HepG2 (cell line): ENCODE measurements at regions not wholly inside any gene's neighbourhood (a gene's known extent, or its start where the extent isn't known, plus 50 kb on each side); places are given as distances from the start of the nearest gene placed in this dataset.

Experiments used
- CHD2 ChIP-seq: IDR thresholded peaks from 2 replicates; pipeline ENCODE4 v1.6.1; 2011; ENCODE audit warnings: low read depth, low read length, improper control_type of control experiment
- JUN ChIP-seq: sonication (generic); formaldehyde crosslinking; IDR thresholded peaks from 2 replicates; pipeline ENCODE4 v1.4.0; 2020; ENCODE audit warnings: mild to moderate bottlenecking, missing genetic modification reagents
- MAFK ChIP-seq, 2 experiments: IDR thresholded peaks in 1 of 2; conservative IDR thresholded peaks in 1 of 2; 2 replicates each; pipeline ENCODE4 v1.6.1; 2011; ENCODE audit warnings: improper control_type of control experiment in 2 of 2, low read length in 2 of 2
- MTA1 ChIP-seq: sonication (generic); formaldehyde crosslinking; IDR thresholded peaks from 2 replicates; pipeline ENCODE4 v1.4.0; 2020; ENCODE audit warnings: missing genetic modification reagents, mild to moderate bottlenecking, borderline replicate concordance
- REXO4 ChIP-seq: sonication (generic); formaldehyde crosslinking; IDR thresholded peaks from 2 replicates; pipeline ENCODE4 v1.8.0; 2022; ENCODE audit warnings: missing genetic modification reagents, mild to moderate bottlenecking, borderline replicate concordance
- ZKSCAN8 ChIP-seq: IDR thresholded peaks from 2 replicates; pipeline ENCODE4 v1.6.1; 2016; ENCODE audit warnings: borderline replicate concordance, missing genetic modification reagents, missing compliant biosample characterization
- TF ChIP-seq, protein P1 (sequence below): sonication (generic); formaldehyde crosslinking; IDR thresholded peaks from 2 replicates; pipeline ENCODE4 v1.5.1; 2020; ENCODE audit warnings: missing genetic modification reagents, mild to moderate bottlenecking, borderline replicate concordance
- TF ChIP-seq, protein P2 (sequence below): sonication (generic); formaldehyde crosslinking; IDR thresholded peaks from 2 replicates; pipeline ENCODE4 v1.5.0; 2020; ENCODE audit warnings: mild to moderate bottlenecking, missing genetic modification reagents, moderate library complexity

DNA sequence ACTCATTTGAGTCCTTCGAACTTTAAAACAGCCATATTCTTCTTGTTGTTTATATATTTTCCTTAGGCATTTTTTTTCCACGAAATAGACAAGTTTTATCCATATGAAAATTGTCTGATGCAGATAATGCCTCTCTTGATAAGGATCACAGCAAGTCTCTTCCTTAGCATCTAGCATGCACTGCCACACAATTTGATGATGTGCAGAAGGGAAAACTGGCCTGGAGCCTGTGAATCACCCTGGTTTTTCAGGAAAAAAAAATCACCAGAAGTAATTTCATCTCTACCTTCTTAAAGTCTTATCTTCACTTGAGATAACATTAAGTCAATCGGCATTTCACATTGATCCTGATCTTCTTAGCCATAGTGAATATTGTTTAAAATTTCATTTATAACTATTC, 199.8 kb downstream of the TENT5A start:
- TF ChIP-seq MAFK (conservative IDR thresholded peaks at IDR 0.05 in 1 of 2, IDR thresholded peaks at IDR 0.05 in 1 of 2; ENCODE audit: low read length in 2 of 2) (no peak), CHD2 (no peak), MTA1 (CRISPR knock-in tag) (no peak), JUN (CRISPR knock-in tag) (no peak), REXO4 (CRISPR knock-in tag) (no peak), ZKSCAN8 (CRISPR knock-in tag) (no peak)
- TF ChIP-seq, protein P1, sequence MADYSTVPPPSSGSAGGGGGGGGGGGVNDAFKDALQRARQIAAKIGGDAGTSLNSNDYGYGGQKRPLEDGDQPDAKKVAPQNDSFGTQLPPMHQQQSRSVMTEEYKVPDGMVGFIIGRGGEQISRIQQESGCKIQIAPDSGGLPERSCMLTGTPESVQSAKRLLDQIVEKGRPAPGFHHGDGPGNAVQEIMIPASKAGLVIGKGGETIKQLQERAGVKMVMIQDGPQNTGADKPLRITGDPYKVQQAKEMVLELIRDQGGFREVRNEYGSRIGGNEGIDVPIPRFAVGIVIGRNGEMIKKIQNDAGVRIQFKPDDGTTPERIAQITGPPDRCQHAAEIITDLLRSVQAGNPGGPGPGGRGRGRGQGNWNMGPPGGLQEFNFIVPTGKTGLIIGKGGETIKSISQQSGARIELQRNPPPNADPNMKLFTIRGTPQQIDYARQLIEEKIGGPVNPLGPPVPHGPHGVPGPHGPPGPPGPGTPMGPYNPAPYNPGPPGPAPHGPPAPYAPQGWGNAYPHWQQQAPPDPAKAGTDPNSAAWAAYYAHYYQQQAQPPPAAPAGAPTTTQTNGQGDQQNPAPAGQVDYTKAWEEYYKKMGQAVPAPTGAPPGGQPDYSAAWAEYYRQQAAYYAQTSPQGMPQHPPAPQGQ (CRISPR knock-in tag), result no peak
- TF ChIP-seq, protein P2, sequence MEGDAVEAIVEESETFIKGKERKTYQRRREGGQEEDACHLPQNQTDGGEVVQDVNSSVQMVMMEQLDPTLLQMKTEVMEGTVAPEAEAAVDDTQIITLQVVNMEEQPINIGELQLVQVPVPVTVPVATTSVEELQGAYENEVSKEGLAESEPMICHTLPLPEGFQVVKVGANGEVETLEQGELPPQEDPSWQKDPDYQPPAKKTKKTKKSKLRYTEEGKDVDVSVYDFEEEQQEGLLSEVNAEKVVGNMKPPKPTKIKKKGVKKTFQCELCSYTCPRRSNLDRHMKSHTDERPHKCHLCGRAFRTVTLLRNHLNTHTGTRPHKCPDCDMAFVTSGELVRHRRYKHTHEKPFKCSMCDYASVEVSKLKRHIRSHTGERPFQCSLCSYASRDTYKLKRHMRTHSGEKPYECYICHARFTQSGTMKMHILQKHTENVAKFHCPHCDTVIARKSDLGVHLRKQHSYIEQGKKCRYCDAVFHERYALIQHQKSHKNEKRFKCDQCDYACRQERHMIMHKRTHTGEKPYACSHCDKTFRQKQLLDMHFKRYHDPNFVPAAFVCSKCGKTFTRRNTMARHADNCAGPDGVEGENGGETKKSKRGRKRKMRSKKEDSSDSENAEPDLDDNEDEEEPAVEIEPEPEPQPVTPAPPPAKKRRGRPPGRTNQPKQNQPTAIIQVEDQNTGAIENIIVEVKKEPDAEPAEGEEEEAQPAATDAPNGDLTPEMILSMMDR (CRISPR knock-in tag), result no peak
